HG02588 (cell line): ENCODE measurements at regions not wholly inside any gene's neighbourhood (a gene's known extent, or its start where the extent isn't known, plus 50 kb on each side); places are given as distances from the start of the nearest gene placed in this dataset.

ENCODE experiments used
- ATAC-seq: cut with Tn5 transposase; IDR thresholded peaks from one replicate; pipeline ENCODE4 v1.9.1; 2021; ENCODE audit warnings: mild to moderate bottlenecking, moderate library complexity; ENCODE audit not compliant: unreplicated experiment

GRCh38 chr2:2876331-2877221, 501.0 kb downstream of the EIPR1 start:
- no peak for ATAC-seq

GRCh38 chr2:2875831-2876230, 501.8 kb downstream of the EIPR1 start:
- ATAC-seq, result no peak

- ATAC-seq, result no peak
These were observed 502.3 kb downstream of the EIPR1 start for GRCh38 chr2:2875296-2875695.

- no peak for ATAC-seq
These were observed 502.8 kb downstream of the EIPR1 start for GRCh38 chr2:2874805-2875204.

GRCh38 chr2:2874341-2874740, 503.3 kb downstream of the EIPR1 start:
- no peak for ATAC-seq

- no peak for ATAC-seq
These were observed 504.2 kb downstream of the EIPR1 start for GRCh38 chr2:2873450-2873811.

- no peak for ATAC-seq
These were observed 504.7 kb downstream of the EIPR1 start for GRCh38 chr2:2872713-2873449.

GRCh38 chr2:2872309-2872617, 505.4 kb downstream of the EIPR1 start:
- ATAC-seq, result no peak

- ATAC-seq, result no peak
These were observed 505.9 kb downstream of the EIPR1 start for GRCh38 chr2:2871480-2872308.

GRCh38 chr2:2870106-2870505, 507.5 kb downstream of the EIPR1 start:
- ATAC-seq, result no peak

- ATAC-seq, result no peak
These were observed 508.1 kb downstream of the EIPR1 start for GRCh38 chr2:2869553-2869952.

- ATAC-seq, result no peak
These were observed 509.5 kb downstream of the EIPR1 start for GRCh38 chr2:2868085-2868484.

- ATAC-seq, result no peak
These were observed 510.1 kb downstream of the EIPR1 start for GRCh38 chr2:2867397-2867979.

- ATAC-seq, result no peak
These were observed 511.2 kb downstream of the EIPR1 start for GRCh38 chr2:2866459-2866858.

- no peak for ATAC-seq
These were observed 515.2 kb downstream of the EIPR1 start for GRCh38 chr2:2862386-2862785.

GRCh38 chr2:2861666-2862240, 515.9 kb downstream of the EIPR1 start:
- no peak for ATAC-seq

GRCh38 chr2:2860589-2861300, 516.9 kb downstream of the EIPR1 start:
- no peak for ATAC-seq

- no peak for ATAC-seq
These were observed 517.9 kb downstream of the EIPR1 start for GRCh38 chr2:2859732-2860131.

GRCh38 chr2:2859164-2859563, 518.5 kb downstream of the EIPR1 start:
- no peak for ATAC-seq

- ATAC-seq, result no peak
These were observed 520.7 kb downstream of the EIPR1 start for GRCh38 chr2:2856723-2857415.
